Pancreas (tissue), 10 donors: ENCODE measurements at regions not wholly inside any gene's neighbourhood (a gene's known extent, or its start where the extent isn't known, plus 50 kb on each side); places are given as distances from the start of the nearest gene placed in this dataset.

ENCODE experiments used
- ATAC-seq, 4 donors: fragments of 200-7000 bp; cut with Tn5 transposase; one replicate each; pipeline versions ENCODE4 v1.8.0 to v1.9.1; 2020; ENCODE audit warnings: mild to moderate bottlenecking in 4 of 4, moderate library complexity in 4 of 4
- DNase-seq, 6 donors: peaks; one replicate each; pipeline ENCODE4 v3.0.0-alpha.2; 2020
- FAIRE-seq: peaks from 2 replicates; lab custom pipeline; 2012; peaks lifted over from hg19 to GRCh38; lab: Jason Lieb, UNC
- H3K27ac ChIP-seq, 4 donors: fragments of 200-600 bp; sonication (generic); 1 replicate in 3 of 4; 2 replicates in 1 of 4; pipeline versions ENCODE4 v1.5.0 to v1.8.0; 2020
- H3K27me3 ChIP-seq, 4 donors: fragments of 200-600 bp; one replicate each; pipeline ENCODE4 v1.8.0; 2021
- H3K36me3 ChIP-seq, 3 donors: fragments of 200-600 bp; sonication (generic) in 1 of 3; one replicate each; pipeline versions ENCODE4 v1.5.0 to v1.8.0; 2020 to 2021
- H3K4me1 ChIP-seq, 3 donors: fragments of 200-600 bp; one replicate each; pipeline ENCODE4 v1.8.0; 2021
- H3K4me3 ChIP-seq, 4 donors: fragments of 200-600 bp; sonication (generic) in 2 of 4; one replicate each; pipeline versions ENCODE4 v1.5.0 to v1.8.0; 2020 to 2021
- H3K9me3 ChIP-seq, 4 donors: fragments of 200-600 bp; one replicate each; pipeline ENCODE4 v1.8.0; 2021
- CTCF ChIP-seq, 4 donors: fragments of 200-600 bp; sonication (generic) in 3 of 4; IDR thresholded peaks; one replicate each; pipeline versions ENCODE4 v1.5.0 to v1.8.0; 2021; ENCODE audit warnings: antibody characterized with exemption in 4 of 4
- WGBS, 2 donors: extraction: QIAGEN DNeasy Blood & Tissue Kit; methylation state at CpG; one replicate each; pipeline ENCODE4 v1.1.7; 2013; 5-methylcytosine and 5-hydroxymethylcytosine counted together
- intact Hi-C, 3 donors: fragments of 100-400 bp; cut with DNase I; formaldehyde crosslinking; loops; one replicate each; pipeline versions ENCODE4 v1.11.1 to v1.14.2; 2022
- donor health status: healthy with polysubstance abuse.
- donor health status: DM: no; HTN: no; CAD: no; lungs with moderate emphysema.
- donor health status: DM: no; HTN: no; CAD: no.
- donor health status: control.
- donor health status: control.
- donor health status: Bipolar disorder and iron deficiency.
- donor health status: DM: yes; HTN: yes; CAD: no.
- donor health status: DM: no; HTN: no; CAD: no.
- donor health status: DM: no; HTN: no; CAD: no.
- donor health status: DM: yes; HTN: yes; CAD: no.

- DNase-seq, result no peak
- ATAC-seq, result no peak
- no peak for TF ChIP-seq CTCF (IDR thresholded peaks at IDR 0.05)
- Histone ChIP-seq H3K27me3 (no peaks in the 10 kb centered on the region), H3K4me3 (no peak overlapping the region), H3K9me3 (no peaks in the 10 kb centered on the region), H3K36me3 (no peaks in the 10 kb centered on the region), H3K27ac (no peak overlapping the region), H3K4me1 (no peaks in the 10 kb centered on the region)
- WGBS, 2 donors, result 85 to 87% methylated on average over 6 of the region's 6 CpGs
- intact Hi-C loops, result no loop called here
- FAIRE-seq, result no peak
Measured at GRCh38 chr19:33956941-33957340, 160.3 kb downstream of the KCTD15 start.

- no peaks in the 10 kb centered on the region for H3K27me3 ChIP-seq
- no peak overlapping the region for H3K27ac ChIP-seq
- no peaks in the 10 kb centered on the region for H3K36me3 ChIP-seq
- ATAC-seq (no peak), DNase-seq (no peak), FAIRE-seq (no peak)
- no peaks in the 10 kb centered on the region for H3K4me1 ChIP-seq
- intact Hi-C loops, result no loop called here
- WGBS, 2 donors, result 44 to 57% methylated on average over 2 of the region's 2 CpGs
- no peaks in the 10 kb centered on the region for H3K9me3 ChIP-seq
- TF ChIP-seq CTCF (IDR thresholded peaks at IDR 0.05), result no peak
- H3K4me3 ChIP-seq, result no peak overlapping the region
Measured at GRCh38 chr19:33957804-33958203, 161.1 kb downstream of the KCTD15 start.

- DNase-seq (no peak), FAIRE-seq (no peak), ATAC-seq (no peak)
- no peaks in the 10 kb centered on the region for H3K9me3 ChIP-seq
- intact Hi-C loops, result no loop called here
- WGBS, 2 donors, result 61 to 80% methylated on average over 6 of the region's 6 CpGs
- no peak overlapping the region for H3K27ac ChIP-seq
- H3K36me3 ChIP-seq, result no peaks in the 10 kb centered on the region
- H3K27me3 ChIP-seq, result no peaks in the 10 kb centered on the region
- no peak for TF ChIP-seq CTCF (IDR thresholded peaks at IDR 0.05)
- H3K4me3 ChIP-seq, result no peak overlapping the region
- no peaks in the 10 kb centered on the region for H3K4me1 ChIP-seq
Measured at GRCh38 chr19:33960566-33960965, 163.9 kb downstream of the KCTD15 start.

- no peak for ATAC-seq
- H3K36me3 ChIP-seq, result no peaks in the 10 kb centered on the region
- no peak for TF ChIP-seq CTCF (IDR thresholded peaks at IDR 0.05)
- no peak overlapping the region for H3K4me3 ChIP-seq
- intact Hi-C loops, result no loop called here
- H3K27ac ChIP-seq, result no peak overlapping the region
- H3K27me3 ChIP-seq, result no peaks in the 10 kb centered on the region
- no peaks in the 10 kb centered on the region for H3K4me1 ChIP-seq
- 81 to 95% methylated on average over 2 of the region's 2 CpGs for WGBS, 2 donors
- FAIRE-seq, result no peak
- H3K9me3 ChIP-seq, result no peaks in the 10 kb centered on the region
- no peak for DNase-seq
Measured at GRCh38 chr19:33962161-33962560, 165.5 kb downstream of the KCTD15 start.

GRCh38 chr19:33963514-33963913 is 166.8 kb downstream of the KCTD15 start:
- no peak overlapping the region for H3K27ac ChIP-seq
- H3K9me3 ChIP-seq, result no peaks in the 10 kb centered on the region
- H3K36me3 ChIP-seq, result no peaks in the 10 kb centered on the region
- TF ChIP-seq CTCF (IDR thresholded peaks at IDR 0.05), result no peak
- FAIRE-seq (no peak), DNase-seq (no peak), ATAC-seq (no peak)
- H3K4me3 ChIP-seq, result no peak overlapping the region
- intact Hi-C loops, result no loop called here
- no peaks in the 10 kb centered on the region for H3K4me1 ChIP-seq
- H3K27me3 ChIP-seq, result no peaks in the 10 kb centered on the region
- 89 to 93% methylated on average over 7 of the region's 7 CpGs for WGBS, 2 donors
